Gastrocnemius medialis (tissue), 4 donors: ENCODE measurements at regions not wholly inside any gene's neighbourhood (a gene's known extent, or its start where the extent isn't known, plus 50 kb on each side); places are given as distances from the start of the nearest gene placed in this dataset.

ENCODE experiments used
- CTCF ChIP-seq, 5 experiments: fragments of 450-650 bp in 3 of 5; fragments of 200-600 bp in 2 of 5; sonication (generic) in 2 of 5; IDR thresholded peaks in 4 of 5; conservative IDR thresholded peaks in 1 of 5; 1 replicate in 4 of 5; 2 replicates in 1 of 5; pipeline ENCODE4 v1.5.1; 2016 to 2019; ENCODE audit warnings: antibody characterized with exemption in 5 of 5, mild to moderate bottlenecking in 3 of 5, moderate library complexity in 3 of 5
- POLR2A ChIP-seq, 2 donors: fragments of 450-650 bp; IDR thresholded peaks; one replicate each; pipeline ENCODE4 v1.6.1; 2017; ENCODE audit warnings: antibody characterized with exemption in 2 of 2, mild to moderate bottlenecking in 2 of 2, moderate library complexity in 2 of 2

DNA sequence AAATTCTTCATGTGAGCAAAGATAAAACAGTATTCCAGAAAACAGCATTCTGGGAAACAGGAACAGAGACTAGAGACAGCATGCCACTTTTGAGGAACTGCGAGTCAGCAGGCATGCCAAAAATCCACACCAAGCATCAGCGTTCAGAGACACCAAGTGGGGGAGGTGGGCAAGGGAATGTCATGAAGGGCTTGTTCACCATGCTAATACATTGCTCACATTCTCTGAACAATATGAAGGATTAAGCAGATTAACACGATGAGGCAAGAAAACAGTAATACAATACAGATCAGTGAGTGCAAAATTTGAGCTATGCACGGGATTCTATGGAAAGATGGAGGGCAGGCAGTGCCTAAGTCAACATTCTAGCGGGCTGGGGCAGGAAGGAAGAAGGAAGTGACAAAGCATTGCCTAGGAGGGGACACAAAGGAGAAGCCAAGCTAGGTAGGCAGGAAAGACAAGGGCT is 278.3 kb downstream of the FBXW7 start:
- TF ChIP-seq CTCF (IDR thresholded peaks at IDR 0.05 in 4 of 5, conservative IDR thresholded peaks at IDR 0.05 in 1 of 5) (no peak), POLR2A (IDR thresholded peaks at IDR 0.05) (no peak)
